ENCODE measurements at regions not wholly inside any gene's neighbourhood (a gene's known extent, or its start where the extent isn't known, plus 50 kb on each side); places are given as distances from the start of the nearest gene placed in this dataset.

DNA sequence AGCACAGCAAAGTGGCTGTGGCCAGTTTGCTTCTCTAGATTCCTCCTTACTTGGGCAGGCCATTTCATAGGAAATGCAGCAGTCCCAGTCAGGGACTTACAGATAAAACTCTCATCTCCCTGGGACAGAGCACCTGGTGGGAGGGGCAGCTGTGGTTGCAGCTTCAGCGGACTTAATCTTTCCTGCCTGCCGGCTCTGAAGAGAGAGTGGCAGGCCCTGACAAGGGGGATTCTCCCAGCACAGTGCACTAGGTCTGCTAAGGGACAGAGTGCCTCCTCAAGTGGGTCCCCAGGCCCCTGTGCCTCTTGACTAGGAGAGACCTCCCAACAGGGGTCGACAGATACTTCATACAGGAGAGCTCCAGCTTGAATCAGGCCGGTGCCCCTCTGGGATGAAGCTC is 1649.1 kb downstream of the LRRC4C start:
- TF ChIP-seq EZH2phosphoT487 (IDR thresholded peaks at IDR 0.05; ENCODE audit: low read length) (no peak), EZH2 (optimal IDR thresholded peaks at IDR 0.05; ENCODE audit: low read depth, low read length) (no peak)
- TF ChIP-seq, protein P1, sequence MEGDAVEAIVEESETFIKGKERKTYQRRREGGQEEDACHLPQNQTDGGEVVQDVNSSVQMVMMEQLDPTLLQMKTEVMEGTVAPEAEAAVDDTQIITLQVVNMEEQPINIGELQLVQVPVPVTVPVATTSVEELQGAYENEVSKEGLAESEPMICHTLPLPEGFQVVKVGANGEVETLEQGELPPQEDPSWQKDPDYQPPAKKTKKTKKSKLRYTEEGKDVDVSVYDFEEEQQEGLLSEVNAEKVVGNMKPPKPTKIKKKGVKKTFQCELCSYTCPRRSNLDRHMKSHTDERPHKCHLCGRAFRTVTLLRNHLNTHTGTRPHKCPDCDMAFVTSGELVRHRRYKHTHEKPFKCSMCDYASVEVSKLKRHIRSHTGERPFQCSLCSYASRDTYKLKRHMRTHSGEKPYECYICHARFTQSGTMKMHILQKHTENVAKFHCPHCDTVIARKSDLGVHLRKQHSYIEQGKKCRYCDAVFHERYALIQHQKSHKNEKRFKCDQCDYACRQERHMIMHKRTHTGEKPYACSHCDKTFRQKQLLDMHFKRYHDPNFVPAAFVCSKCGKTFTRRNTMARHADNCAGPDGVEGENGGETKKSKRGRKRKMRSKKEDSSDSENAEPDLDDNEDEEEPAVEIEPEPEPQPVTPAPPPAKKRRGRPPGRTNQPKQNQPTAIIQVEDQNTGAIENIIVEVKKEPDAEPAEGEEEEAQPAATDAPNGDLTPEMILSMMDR (IDR thresholded peaks at IDR 0.05; ENCODE audit: low read length), result no peak
